NT2/D1 (cell line): ENCODE measurements at regions not wholly inside any gene's neighbourhood (a gene's known extent, or its start where the extent isn't known, plus 50 kb on each side); places are given as distances from the start of the nearest gene placed in this dataset.

Experiments used
- SUZ12 ChIP-seq: IDR thresholded peaks from 2 replicates; pipeline ENCODE4 v1.6.1; 2011; ENCODE audit not compliant: insufficient read length, insufficient read depth; ENCODE audit errors: extremely low read depth
- YY1 ChIP-seq: IDR thresholded peaks from 2 replicates; pipeline ENCODE4 v1.6.1; 2011; ENCODE audit not compliant: insufficient read length, insufficient read depth

GRCh38 chr12:78395961-78396360, 468.6 kb upstream of the SYT1 start:
- TF ChIP-seq YY1 (no peak), SUZ12 (no peak)
